Esophagus mucosa (tissue), 1 donor: ENCODE measurements at regions not wholly inside any gene's neighbourhood (a gene's known extent, or its start where the extent isn't known, plus 50 kb on each side); places are given as distances from the start of the nearest gene placed in this dataset.
A peak's percentile ranks its signal among the peaks of the same experiment; 100 is the strongest.
"Not testable (repeated sequence)": the region's sequence is repeated elsewhere in the genome, so short reads cannot be mapped to it uniquely, and the experiment has no call there.

Experiments
- ATAC-seq: fragments of 200-7000 bp; cut with Tn5 transposase; one replicate; pipeline ENCODE4 v1.9.1; 2020
- donor health status: DM: yes; HTN: yes; CAD: no.

GRCh38 chr12:33514893-33515292 lies 75.3 kb upstream of the SYT10 start:
- no peak for ATAC-seq

GRCh38 chr12:33519566-33519965 lies 79.9 kb upstream of the SYT10 start:
- ATAC-seq: no peak

GRCh38 chr12:33520505-33521302 lies 81.1 kb upstream of the SYT10 start:
- ATAC-seq: not testable (repeated sequence)

GRCh38 chr12:33529031-33529430 lies 89.4 kb upstream of the SYT10 start:
- no peak for ATAC-seq

- no peak for ATAC-seq
Measured at GRCh38 chr12:33529810-33530209, 90.2 kb upstream of the SYT10 start.

- ATAC-seq: no peak
Measured at GRCh38 chr12:33531261-33531660, 91.6 kb upstream of the SYT10 start.

GRCh38 chr12:33533527-33533926 lies 93.9 kb upstream of the SYT10 start:
- ATAC-seq: no peak

GRCh38 chr12:33536431-33536830 lies 96.8 kb upstream of the SYT10 start:
- no peak for ATAC-seq

GRCh38 chr12:33546004-33546403 lies 106.4 kb upstream of the SYT10 start:
- ATAC-seq: no peak

GRCh38 chr12:33547084-33547483 lies 107.5 kb upstream of the SYT10 start:
- ATAC-seq: no peak

GRCh38 chr12:33550214-33550613 lies 110.6 kb upstream of the SYT10 start:
- not testable (repeated sequence) for ATAC-seq

- ATAC-seq: no peak
Measured at GRCh38 chr12:33551006-33551405, 111.4 kb upstream of the SYT10 start.

- ATAC-seq: no peak
Measured at GRCh38 chr12:33555128-33555527, 115.5 kb upstream of the SYT10 start.

GRCh38 chr12:33560653-33561208 lies 121.1 kb upstream of the SYT10 start:
- no peak for ATAC-seq

- no peak for ATAC-seq
Measured at GRCh38 chr12:33562401-33562800, 122.8 kb upstream of the SYT10 start.

GRCh38 chr12:33566403-33566802 lies 126.8 kb upstream of the SYT10 start:
- ATAC-seq: no peak

GRCh38 chr12:33575346-33575745 lies 135.7 kb upstream of the SYT10 start:
- ATAC-seq: no peak

- ATAC-seq: no peak
Measured at GRCh38 chr12:33581613-33582122, 142.0 kb upstream of the SYT10 start.

GRCh38 chr12:33586576-33586975 lies 147.0 kb upstream of the SYT10 start:
- ATAC-seq: no peak

GRCh38 chr12:33587354-33587753 lies 147.7 kb upstream of the SYT10 start:
- ATAC-seq: no peak

- peak; percentile 84 for ATAC-seq
Measured at GRCh38 chr12:33587784-33588712, 148.4 kb upstream of the SYT10 start.

- ATAC-seq: no peak
Measured at GRCh38 chr12:33588725-33589405, 149.2 kb upstream of the SYT10 start.
